Neuronal stem cell (in vitro differentiated cells): ENCODE measurements at regions not wholly inside any gene's neighbourhood (a gene's known extent, or its start where the extent isn't known, plus 50 kb on each side); places are given as distances from the start of the nearest gene placed in this dataset.
"Not testable (repeated sequence)": the region's sequence is repeated elsewhere in the genome, so short reads cannot be mapped to it uniquely, and the experiment has no call there.

ENCODE experiments used
- DNase-seq: peaks from one replicate; pipeline ENCODE4 v3.0.0-alpha.2; 2013; ENCODE audit warnings: low spot score
- H2AFZ ChIP-seq: one replicate; pipeline ENCODE4 v1.6.1; 2013; ENCODE audit warnings: mild to moderate bottlenecking, low read length, inconsistent platforms
- H2AK5ac ChIP-seq: 2 replicates; pipeline ENCODE4 v1.6.1; 2013; ENCODE audit warnings: low read depth, mild to moderate bottlenecking, inconsistent platforms, low read length, moderate library complexity, mixed read lengths
- H2BK120ac ChIP-seq: 2 replicates; pipeline ENCODE4 v1.6.1; 2013; ENCODE audit warnings: low read depth, mild to moderate bottlenecking, inconsistent platforms, low read length, moderate library complexity, mixed read lengths
- H2BK12ac ChIP-seq: one replicate; pipeline ENCODE4 v1.6.1; 2013; ENCODE audit warnings: low read length, inconsistent platforms
- H2BK15ac ChIP-seq: 2 replicates; pipeline ENCODE4 v1.6.1; 2013; ENCODE audit warnings: mild to moderate bottlenecking, low read length, inconsistent platforms, mixed read lengths
- H2BK5ac ChIP-seq: one replicate; pipeline ENCODE4 v1.6.1; 2013; ENCODE audit warnings: inconsistent platforms, mild to moderate bottlenecking, low read length, moderate library complexity
- H3K14ac ChIP-seq: one replicate; pipeline ENCODE4 v1.6.1; 2013; ENCODE audit warnings: low read length, inconsistent platforms
- H3K18ac ChIP-seq: 2 replicates; pipeline ENCODE4 v1.6.1; 2013; ENCODE audit warnings: low read length, inconsistent platforms
- H3K23ac ChIP-seq: 2 replicates; pipeline ENCODE4 v1.6.1; 2013; ENCODE audit warnings: low read depth, mild to moderate bottlenecking, mixed read lengths, low read length, inconsistent platforms; ENCODE audit not compliant: poor library complexity
- H3K27ac ChIP-seq: replicated peaks from 3 replicates; pipeline ENCODE4 v1.5.1; 2013; ENCODE audit warnings: low read length, inconsistent platforms
- H3K27me3 ChIP-seq, 3 experiments: 2 replicates each; pipeline ENCODE4 v1.6.1; 2013; ENCODE audit warnings: low read length in 3 of 3, mild to moderate bottlenecking in 2 of 3, inconsistent platforms in 1 of 3, low read depth in 1 of 3, mixed read lengths in 1 of 3, moderate library complexity in 1 of 3; ENCODE audit not compliant: control insufficient read depth in 3 of 3, insufficient read depth in 3 of 3
- H3K36me3 ChIP-seq, 2 donors: replicated peaks in 1 of 2; 2 replicates each; pipeline ENCODE4 v1.6.1; 2013; ENCODE audit warnings: low read length in 2 of 2; ENCODE audit not compliant: control insufficient read depth in 2 of 2, insufficient read depth in 2 of 2
- H3K4ac ChIP-seq: 2 replicates; pipeline ENCODE4 v1.6.1; 2013; ENCODE audit warnings: inconsistent platforms, mild to moderate bottlenecking, low read length, moderate library complexity
- H3K4me1 ChIP-seq, 2 donors: 1 replicate in 1 of 2; 2 replicates in 1 of 2; pipeline ENCODE4 v1.6.1; 2013; ENCODE audit warnings: low read length in 2 of 2, low read depth in 1 of 2; ENCODE audit not compliant: control insufficient read depth in 2 of 2, insufficient read depth in 1 of 2
- H3K4me2 ChIP-seq: one replicate; pipeline ENCODE4 v1.6.1; 2013; ENCODE audit warnings: mild to moderate bottlenecking, low read length, inconsistent platforms; ENCODE audit not compliant: insufficient read depth, poor library complexity, severe bottlenecking
- H3K4me3 ChIP-seq, 2 donors: 2 replicates each; pipeline ENCODE4 v1.5.1; 2013; ENCODE audit warnings: low read length in 2 of 2, mild to moderate bottlenecking in 2 of 2, inconsistent platforms in 1 of 2, moderate library complexity in 1 of 2
- H3K79me1 ChIP-seq: one replicate; pipeline ENCODE4 v1.6.1; 2013; ENCODE audit warnings: low read depth, mild to moderate bottlenecking, inconsistent platforms, low read length, moderate library complexity
- H3K9ac ChIP-seq: one replicate; pipeline ENCODE4 v1.6.1; 2013; ENCODE audit warnings: mild to moderate bottlenecking, low read depth, low read length, inconsistent platforms; ENCODE audit not compliant: poor library complexity
- H3K9me3 ChIP-seq, 2 donors: replicated peaks in 1 of 2; 2 replicates each; pipeline versions ENCODE3 to v1.6.1; 2013; ENCODE audit warnings: low read length in 2 of 2, mild to moderate bottlenecking in 2 of 2, inconsistent platforms in 1 of 2, low read depth in 1 of 2, mixed read lengths in 1 of 2, moderate library complexity in 1 of 2; ENCODE audit not compliant: control insufficient read depth in 2 of 2, insufficient read depth in 1 of 2
- H4K8ac ChIP-seq: one replicate; pipeline ENCODE4 v1.6.1; 2013; ENCODE audit warnings: low read depth, mild to moderate bottlenecking, inconsistent platforms, low read length, moderate library complexity
- H4K91ac ChIP-seq: one replicate; pipeline ENCODE4 v1.6.1; 2013; ENCODE audit warnings: low read length, low read depth, mild to moderate bottlenecking, inconsistent platforms; ENCODE audit not compliant: poor library complexity
- WGBS, 2 donors: extraction: QIAGEN DNeasy Blood & Tissue Kit; methylation state at CpG; one replicate each; pipeline ENCODE4 v1.1.7; 2013; ENCODE audit warnings: missing lambda C conversion rate in 2 of 2, mixed read lengths in 1 of 2; ENCODE audit not compliant: insufficient read length in 2 of 2, insufficient replicate concordance in 1 of 2; ENCODE audit errors: extremely low coverage in 2 of 2; 5-methylcytosine and 5-hydroxymethylcytosine counted together

GRCh38 chr6:122944936-122945335, 51.1 kb upstream of the CLVS2 start:
- not testable (repeated sequence) for H2BK12ac ChIP-seq, H3K9ac ChIP-seq, H2BK5ac ChIP-seq, H2BK15ac ChIP-seq, H4K91ac ChIP-seq, DNase-seq, H2AFZ ChIP-seq, H3K27ac ChIP-seq, H3K14ac ChIP-seq, H3K18ac ChIP-seq, H2AK5ac ChIP-seq, H3K4me3 ChIP-seq, H3K23ac ChIP-seq, H2BK120ac ChIP-seq, H4K8ac ChIP-seq, H3K27me3 ChIP-seq, H3K79me1 ChIP-seq, H3K36me3 ChIP-seq, H3K4me2 ChIP-seq, H3K4ac ChIP-seq, H3K9me3 ChIP-seq, H3K4me1 ChIP-seq
- no CpG with 5 or more reads among the region's 6 CpGs for WGBS, 2 donors
